ENCODE measurements at regions not wholly inside any gene's neighbourhood (a gene's known extent, or its start where the extent isn't known, plus 50 kb on each side); places are given as distances from the start of the nearest gene placed in this dataset.

DNA sequence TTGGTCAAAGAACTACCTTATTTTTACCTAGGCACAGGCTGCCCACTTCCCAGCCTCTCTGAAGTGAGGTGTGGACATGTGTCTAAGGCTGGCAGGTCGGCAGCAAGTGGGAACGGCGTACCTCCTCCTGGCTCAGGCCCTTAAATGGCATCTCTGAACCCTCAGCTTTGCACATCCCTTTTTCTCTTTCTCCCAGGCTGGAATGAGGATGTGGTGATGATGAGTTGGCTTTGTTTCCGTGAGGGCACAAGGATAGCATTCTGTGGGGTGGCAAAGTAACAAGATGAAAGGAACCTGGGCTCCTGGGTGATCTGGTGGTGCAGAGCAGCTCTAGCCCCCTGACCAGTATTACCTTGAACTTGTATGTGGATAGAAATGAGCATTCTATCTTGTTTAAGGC, 196.8 kb downstream of the REEP3 start:
- no peak for TF ChIP-seq CTCF (IDR thresholded peaks at IDR 0.05; ENCODE audit: insufficient read depth, low read length, poor library complexity, severe bottlenecking)
- no peak for DNase-seq (ENCODE audit: low read depth)
- Histone ChIP-seq H3K36me3 (ENCODE audit: control insufficient read depth, insufficient read depth, low read length) (no peaks in the 10 kb centered on the region), H3K4me3 (ENCODE audit: low read depth, low read length) (no peak overlapping the region), H3K27me3 (ENCODE audit: control insufficient read depth, insufficient read depth, low read length) (no peaks in the 10 kb centered on the region)

DNA sequence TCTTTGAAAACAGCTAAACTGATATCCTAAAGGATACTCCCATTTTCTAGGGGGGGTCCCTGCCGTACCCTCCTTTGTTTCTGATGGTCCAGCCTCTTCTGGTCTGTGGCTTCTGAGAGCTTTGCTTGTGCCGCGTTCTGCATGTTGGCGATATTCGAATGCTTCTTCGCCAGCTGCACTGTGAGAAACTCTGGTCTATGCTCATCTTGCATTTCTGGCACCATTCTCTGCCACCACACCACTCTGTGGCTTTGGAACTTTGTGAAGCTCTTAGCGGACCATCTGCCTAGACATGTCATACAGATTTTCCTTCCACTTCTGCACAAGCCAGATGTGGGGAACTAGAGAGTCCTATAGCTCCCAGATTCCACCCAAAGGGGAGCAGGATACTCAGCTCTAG, 197.2 kb downstream of the REEP3 start:
- no peak for TF ChIP-seq CTCF (IDR thresholded peaks at IDR 0.05; ENCODE audit: insufficient read depth, low read length, poor library complexity, severe bottlenecking)
- H3K36me3 ChIP-seq (ENCODE audit: control insufficient read depth, insufficient read depth, low read length) = no peaks in the 10 kb centered on the region
- H3K4me3 ChIP-seq (ENCODE audit: low read depth, low read length) = no peak overlapping the region
- no peaks in the 10 kb centered on the region for H3K27me3 ChIP-seq (ENCODE audit: control insufficient read depth, insufficient read depth, low read length)
- no peak for DNase-seq (ENCODE audit: low read depth)

- Histone ChIP-seq H3K36me3 (ENCODE audit: control insufficient read depth, insufficient read depth, low read length) (no peaks in the 10 kb centered on the region), H3K4me3 (ENCODE audit: low read depth, low read length) (no peak overlapping the region), H3K27me3 (ENCODE audit: control insufficient read depth, insufficient read depth, low read length) (peaks cover under 1% of the 10 kb centered on the region)
- TF ChIP-seq CTCF (IDR thresholded peaks at IDR 0.05; ENCODE audit: insufficient read depth, low read length, poor library complexity, severe bottlenecking) = no peak
- DNase-seq (ENCODE audit: low read depth) = no peak
Measured at GRCh38 chr10:63719226-63719856, 198.1 kb downstream of the REEP3 start.

- no peak for DNase-seq (ENCODE audit: low read depth)
- no peak overlapping the region for H3K4me3 ChIP-seq (ENCODE audit: low read depth, low read length)
- peak; percentile 88 for TF ChIP-seq CTCF (IDR thresholded peaks at IDR 0.05; ENCODE audit: insufficient read depth, low read length, poor library complexity, severe bottlenecking)
- peaks cover 2% of the 10 kb centered on the region for H3K27me3 ChIP-seq (ENCODE audit: control insufficient read depth, insufficient read depth, low read length)
- H3K36me3 ChIP-seq (ENCODE audit: control insufficient read depth, insufficient read depth, low read length) = no peaks in the 10 kb centered on the region
Measured at GRCh38 chr10:63720072-63720537, 198.9 kb downstream of the REEP3 start.

DNA sequence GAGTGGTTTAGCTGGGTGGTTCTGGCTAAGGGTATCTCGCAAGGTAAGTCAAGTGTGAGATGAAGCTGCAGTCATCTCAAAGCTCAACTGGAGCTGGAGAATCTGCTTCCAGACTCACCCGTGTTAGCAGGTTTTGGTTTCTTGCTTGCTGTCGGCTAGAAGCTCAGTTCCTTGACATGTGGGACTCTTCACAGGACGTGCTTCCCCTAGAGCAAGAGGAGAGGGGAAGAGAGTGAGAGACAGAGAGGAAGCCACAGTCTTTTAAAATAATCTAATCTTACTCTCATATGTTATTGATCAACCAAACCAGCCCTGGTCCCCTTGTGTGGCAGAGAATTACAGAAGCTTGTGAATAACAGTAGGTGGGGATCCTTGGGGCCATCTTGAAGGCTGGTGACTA, 199.5 kb downstream of the REEP3 start:
- H3K4me3 ChIP-seq (ENCODE audit: low read depth, low read length) = no peak overlapping the region
- DNase-seq (ENCODE audit: low read depth) = no peak
- no peaks in the 10 kb centered on the region for H3K36me3 ChIP-seq (ENCODE audit: control insufficient read depth, insufficient read depth, low read length)
- TF ChIP-seq CTCF (IDR thresholded peaks at IDR 0.05; ENCODE audit: insufficient read depth, low read length, poor library complexity, severe bottlenecking) = no peak
- peaks cover 2% of the 10 kb centered on the region for H3K27me3 ChIP-seq (ENCODE audit: control insufficient read depth, insufficient read depth, low read length)

DNA sequence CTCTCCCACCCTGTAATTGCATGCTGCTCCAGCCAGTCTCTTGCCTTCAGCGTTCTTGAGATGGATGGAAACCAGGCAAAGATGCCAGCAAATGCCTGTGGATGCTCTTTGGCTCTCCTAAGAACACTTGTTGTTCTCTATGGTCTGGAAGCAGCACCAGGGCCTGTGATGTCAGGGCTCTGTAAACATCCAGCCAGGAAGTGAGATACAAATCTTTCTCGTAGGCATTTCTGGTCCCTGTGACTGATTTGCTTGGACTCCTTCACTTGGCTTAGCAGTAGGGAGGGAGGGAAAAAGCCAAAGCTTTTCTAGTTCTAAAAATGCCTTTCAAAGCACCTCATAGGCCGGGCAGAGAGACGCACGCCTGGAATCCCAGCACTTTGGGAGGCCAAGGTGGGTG, 201.3 kb downstream of the REEP3 start:
- no peak for TF ChIP-seq CTCF (IDR thresholded peaks at IDR 0.05; ENCODE audit: insufficient read depth, low read length, poor library complexity, severe bottlenecking)
- no peak for DNase-seq (ENCODE audit: low read depth)
- peaks cover 2% of the 10 kb centered on the region for H3K27me3 ChIP-seq (ENCODE audit: control insufficient read depth, insufficient read depth, low read length)
- H3K4me3 ChIP-seq (ENCODE audit: low read depth, low read length) = no peak overlapping the region
- no peaks in the 10 kb centered on the region for H3K36me3 ChIP-seq (ENCODE audit: control insufficient read depth, insufficient read depth, low read length)

Data from kidney epithelial cell (primary cell).